ENCODE measurements at regions not wholly inside any gene's neighbourhood (a gene's known extent, or its start where the extent isn't known, plus 50 kb on each side); places are given as distances from the start of the nearest gene placed in this dataset.

GRCh38 chr9:108545436-108545835, 310.4 kb downstream of the ACTL7B start:
- DNase-seq = no peak

- no peak for DNase-seq
These were observed 310.9 kb downstream of the ACTL7B start for GRCh38 chr9:108544866-108545265.

GRCh38 chr9:108543251-108543778, 312.5 kb downstream of the ACTL7B start:
- no peak for DNase-seq

- DNase-seq = no peak
These were observed 318.0 kb downstream of the ACTL7B start for GRCh38 chr9:108537756-108538155.

GRCh38 chr9:108536836-108537601, 318.8 kb downstream of the ACTL7B start:
- no peak for DNase-seq

GRCh38 chr9:108535526-108535925, 320.3 kb downstream of the ACTL7B start:
- DNase-seq = no peak

- no peak for DNase-seq
These were observed 321.0 kb downstream of the ACTL7B start for GRCh38 chr9:108534741-108535140.

GRCh38 chr9:108530141-108530540, 325.6 kb downstream of the ACTL7B start:
- no peak for DNase-seq

GRCh38 chr9:108528231-108528630, 327.6 kb downstream of the ACTL7B start:
- no peak for DNase-seq

GRCh38 chr9:108526518-108526917, 329.3 kb downstream of the ACTL7B start:
- no peak for DNase-seq

- no peak for DNase-seq
These were observed 330.6 kb downstream of the ACTL7B start for GRCh38 chr9:108525186-108525585.

- no peak for DNase-seq
These were observed 334.7 kb downstream of the ACTL7B start for GRCh38 chr9:108521063-108521590.

- DNase-seq = no peak
These were observed 336.3 kb downstream of the ACTL7B start for GRCh38 chr9:108519437-108519836.

GRCh38 chr9:108517651-108518365, 338.0 kb downstream of the ACTL7B start:
- DNase-seq = no peak

GRCh38 chr9:108516391-108516790, 339.4 kb downstream of the ACTL7B start:
- DNase-seq = no peak

- no peak for DNase-seq
These were observed 339.9 kb downstream of the ACTL7B start for GRCh38 chr9:108515856-108516255.

GRCh38 chr9:108512426-108513173, 343.2 kb downstream of the ACTL7B start:
- DNase-seq = no peak

GRCh38 chr9:108511307-108511706, 344.5 kb downstream of the ACTL7B start:
- no peak for DNase-seq

GRCh38 chr9:108496846-108497245, 358.9 kb downstream of the ACTL7B start:
- DNase-seq = no peak

- no peak for DNase-seq
These were observed 366.2 kb downstream of the ACTL7B start for GRCh38 chr9:108489567-108489966.

GRCh38 chr9:108486831-108487230, 369.0 kb downstream of the ACTL7B start:
- no peak for DNase-seq

- DNase-seq = no peak
These were observed 371.3 kb downstream of the ACTL7B start for GRCh38 chr9:108484468-108484867.

- DNase-seq = no peak
These were observed 372.1 kb downstream of the ACTL7B start for GRCh38 chr9:108483676-108484075.
